GM12878 (cell line): ENCODE measurements at regions not wholly inside any gene's neighbourhood (a gene's known extent, or its start where the extent isn't known, plus 50 kb on each side); places are given as distances from the start of the nearest gene placed in this dataset.

ENCODE experiments used
- ATAC-seq: fragments of 200-7000 bp; cut with Tn5 transposase; 3 replicates; pipeline ENCODE4 v1.9.1; 2020; ENCODE audit warnings: mild to moderate bottlenecking, moderate library complexity
- BruUV-seq: library from RNA; stranded (reverse); fragments of 400-500 nt; replicated peaks from 2 replicates; lab custom pipeline; 2021; lab: Mats Ljungman, UMichigan
- CTCF ChIA-PET: fragments of 300-600 bp; sonication (Branson Sonifier 250); formaldehyde crosslinking; extraction: SDS; loops from one replicate; lab custom pipeline; 2021; ENCODE audit warnings: inconsistent platforms; lab: Yijun Ruan, JAX
- POLR2A ChIA-PET: fragments of 350-600 bp; formaldehyde crosslinking; extraction: SDS; loops from one replicate; lab custom pipeline; 2021; ENCODE audit warnings: inconsistent platforms; lab: Charles Lee
- RAD21 ChIA-PET: fragments of 300-600 bp; sonication (Branson Sonifier 250); formaldehyde crosslinking; loops from one replicate; lab custom pipeline; 2023; ENCODE audit warnings: antibody characterized with exemption; ENCODE audit not compliant: unreplicated experiment; lab: Charles Lee
- SMC1A ChIA-PET: fragments of 300-600 bp; sonication (Branson Sonifier 250); formaldehyde crosslinking; loops from one replicate; lab custom pipeline; 2023; ENCODE audit not compliant: unreplicated experiment, uncharacterized antibody; lab: Charles Lee
- DNase-seq: peaks from one replicate; pipeline ENCODE4 v3.0.0-alpha.2; 2011; ENCODE audit warnings: low read depth, low spot score
- FAIRE-seq: peaks from 3 replicates; lab custom pipeline; 2011; peaks lifted over from hg19 to GRCh38; lab: Jason Lieb, UNC
- H2AFZ ChIP-seq: 2 replicates; pipeline ENCODE4 v1.6.0; 2011; ENCODE audit warnings: low read depth, low read length, control low read depth; ENCODE audit not compliant: control insufficient read depth
- H3K27ac ChIP-seq: 2 replicates; pipeline ENCODE4 v1.5.1; 2011; ENCODE audit warnings: control low read depth; ENCODE audit not compliant: control insufficient read depth, insufficient read depth
- H3K27me3 ChIP-seq, 2 experiments: replicated peaks in 1 of 2; 2 replicates each; pipeline versions ENCODE4 v1.6.0 to v1.6.1; 2011; ENCODE audit warnings: low read length in 1 of 2; ENCODE audit not compliant: control insufficient read depth in 2 of 2, insufficient read depth in 2 of 2
- H3K36me3 ChIP-seq, 2 experiments: 2 replicates each; pipeline ENCODE4 v1.5.1; 2011; ENCODE audit warnings: low read length in 1 of 2; ENCODE audit not compliant: control insufficient read depth in 2 of 2, insufficient read depth in 2 of 2
- H3K4me1 ChIP-seq: 2 replicates; pipeline ENCODE4 v1.6.1; 2011; ENCODE audit warnings: mild to moderate bottlenecking, low read length, moderate library complexity, mixed read lengths; ENCODE audit not compliant: control insufficient read depth, insufficient read depth
- H3K4me2 ChIP-seq: 2 replicates; pipeline ENCODE4 v1.6.0; 2011; ENCODE audit warnings: control low read depth; ENCODE audit not compliant: control insufficient read depth, insufficient read depth
- H3K4me3 ChIP-seq: fragments of 200-600 bp; sonication (generic); 2 replicates; pipeline ENCODE4 v1.5.1; 2016
- H3K79me2 ChIP-seq: 2 replicates; pipeline ENCODE4 v1.6.0; 2011; ENCODE audit warnings: low read length; ENCODE audit not compliant: control insufficient read depth, insufficient read depth
- H3K9ac ChIP-seq: 2 replicates; pipeline ENCODE4 v1.8.0; 2011; ENCODE audit warnings: low read length, control low read depth, mixed read lengths; ENCODE audit not compliant: control insufficient read depth, insufficient read depth
- H3K9me3 ChIP-seq: replicated peaks from 3 replicates; pipeline ENCODE4 v1.5.1; 2011; ENCODE audit warnings: mild to moderate bottlenecking, low read length; ENCODE audit not compliant: control insufficient read depth, insufficient read depth
- H4K20me1 ChIP-seq: 2 replicates; pipeline ENCODE4 v1.6.0; 2011; ENCODE audit not compliant: control insufficient read depth, insufficient read depth
- BMI1 ChIP-seq: fragments of 450-650 bp; IDR thresholded peaks from 2 replicates; pipeline ENCODE4 v1.6.1; 2016; ENCODE audit warnings: mild to moderate bottlenecking, moderate library complexity, borderline replicate concordance
- CBX5 ChIP-seq: sonication (generic); IDR thresholded peaks from 2 replicates; pipeline ENCODE4 v1.6.1; 2016; ENCODE audit warnings: low read depth, moderate library complexity, mild to moderate bottlenecking, inconsistent platforms
- EED ChIP-seq: sonication (generic); IDR thresholded peaks from 2 replicates; pipeline ENCODE4 v1.6.1; 2016; ENCODE audit warnings: antibody characterized with exemption, low read depth
- IRF4 ChIP-seq: IDR thresholded peaks from 2 replicates; pipeline ENCODE4 v1.6.1; 2011; ENCODE audit warnings: low read depth, low read length
- NR2C1 ChIP-seq: fragments of 450-650 bp; IDR thresholded peaks from 2 replicates; pipeline ENCODE4 v1.6.1; 2017; ENCODE audit warnings: antibody characterized with exemption, mild to moderate bottlenecking, moderate library complexity
- PAX5 ChIP-seq: IDR thresholded peaks from 2 replicates; pipeline ENCODE4 v1.6.1; 2011; ENCODE audit warnings: low read depth, low read length, borderline replicate concordance
- PAX8 ChIP-seq: fragments of 450-650 bp; IDR thresholded peaks from 2 replicates; pipeline ENCODE4 v1.6.1; 2017; ENCODE audit warnings: mild to moderate bottlenecking, moderate library complexity
- WGBS: methylation state at CpG from one replicate; pipeline ENCODE4 v1.1.6; 2016; ENCODE audit warnings: low lambda C conversion rate; ENCODE audit not compliant: insufficient replicate concordance, insufficient coverage; ENCODE audit errors: missing lambda C conversion rate; 5-methylcytosine and 5-hydroxymethylcytosine counted together
- in situ Hi-C: fragments of 300-500 bp; cut with MboI; formaldehyde crosslinking; loops from 9 replicates; pipeline ENCODE4 v1.14.3; 2018; ENCODE audit warnings: mixed read lengths
- intact Hi-C: fragments of 100-400 bp; cut with micrococcal nuclease; formaldehyde crosslinking; loops from one replicate; pipeline ENCODE4 v1.14.2; 2022; ENCODE audit not compliant: unreplicated experiment
- TF ChIP-seq, protein P1 (sequence below): IDR thresholded peaks from 2 replicates; pipeline ENCODE4 v1.6.1; 2012; ENCODE audit warnings: low read depth, low read length, improper control_type of control experiment
- TF ChIP-seq, protein P2 (sequence below): IDR thresholded peaks from 2 replicates; pipeline ENCODE4 v1.6.1; 2011; ENCODE audit warnings: borderline replicate concordance, low read depth, mild to moderate bottlenecking, moderate library complexity, mixed read lengths, low read length; ENCODE audit not compliant: insufficient read depth; ENCODE audit errors: extremely low read length
- TF ChIP-seq, protein P3 (sequence below): IDR thresholded peaks from 2 replicates; pipeline ENCODE4 v1.6.1; 2012; ENCODE audit warnings: low read length, inconsistent platforms

DNA sequence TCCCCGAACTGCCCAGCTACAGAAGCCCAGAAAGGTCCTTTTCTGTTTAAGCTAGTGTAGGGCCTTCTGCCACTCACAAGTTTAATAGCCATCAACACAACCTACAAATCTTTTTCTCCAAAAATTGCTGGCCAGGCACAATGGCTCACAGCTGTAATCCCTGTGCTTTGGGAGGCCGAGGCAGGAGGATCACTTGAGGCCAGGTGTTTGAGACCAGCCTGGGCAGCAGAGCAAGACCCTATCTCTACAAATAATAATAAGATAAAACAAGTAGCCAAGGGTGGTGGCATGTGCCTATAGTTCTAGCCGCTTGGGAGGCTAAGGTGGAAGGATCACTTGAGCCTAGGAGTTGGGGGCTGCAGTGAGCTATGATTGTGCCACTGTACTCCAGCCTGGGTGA lies 176.4 kb downstream of the HSD17B3 start:
- no peak overlapping the region for H3K4me2 ChIP-seq
- no peak overlapping the region for H3K9ac ChIP-seq
- RAD21 ChIA-PET, result no interaction called here
- H3K79me2 ChIP-seq, result no peaks in the 10 kb centered on the region
- H3K27me3 ChIP-seq, result no peaks in the 10 kb centered on the region
- H3K4me1 ChIP-seq, result no peaks in the 10 kb centered on the region
- CTCF ChIA-PET, result no interaction called here
- no peak overlapping the region for H3K27ac ChIP-seq
- BruUV-seq, result no TSS peak
- 9% methylated on average over 3 of the region's 3 CpGs for WGBS
- in situ Hi-C loops (no loop called here), intact Hi-C loops (no loop called here)
- no peak overlapping the region for H2AFZ ChIP-seq
- FAIRE-seq, result no peak
- no peaks in the 10 kb centered on the region for H4K20me1 ChIP-seq
- POLR2A ChIA-PET, result no interaction called here
- H3K9me3 ChIP-seq, result no peaks in the 10 kb centered on the region
- H3K36me3 ChIP-seq, result no peaks in the 10 kb centered on the region
- SMC1A ChIA-PET, result interaction anchor here (1.1 kb wide), 1 partner anchor 12 kb away, joined by 3 read pairs; no protein-coding TSS in a partner anchor
- TF ChIP-seq CBX5, result no peak
- TF ChIP-seq NR2C1, result no peak
- H3K4me3 ChIP-seq, result no peak overlapping the region
- no peak for DNase-seq
- ATAC-seq, result no peak

DNA sequence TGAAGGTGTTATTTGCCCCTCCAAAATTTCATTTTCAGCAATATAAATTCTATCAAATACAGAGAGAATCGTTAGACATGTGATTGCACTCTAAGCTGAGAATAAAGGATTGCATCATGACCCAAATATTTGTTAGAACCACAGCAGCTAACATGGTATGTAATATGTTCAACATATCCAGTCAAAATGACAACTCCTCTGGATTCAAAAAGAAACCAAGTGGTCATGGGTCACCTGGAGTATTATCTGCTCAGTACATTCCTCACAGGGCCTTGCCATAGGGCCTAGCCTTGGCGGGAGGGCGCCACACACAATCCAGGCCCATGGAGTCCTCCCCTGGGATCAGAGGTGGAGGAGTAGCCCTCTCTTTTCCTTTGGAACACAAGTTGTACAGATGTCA lies 179.2 kb downstream of the HSD17B3 start:
- H3K4me2 ChIP-seq, result no peak overlapping the region
- H4K20me1 ChIP-seq, result no peaks in the 10 kb centered on the region
- ATAC-seq (no peak), FAIRE-seq (no peak), DNase-seq (no peak)
- peaks cover 1% of the 10 kb centered on the region; the same call in 2 of the 3 replicates for H3K9me3 ChIP-seq
- H3K36me3 ChIP-seq, result no peaks in the 10 kb centered on the region
- ChIA-PET POLR2A (interaction anchor here (0.6 kb wide), 1 partner anchor 21 kb away, joined by 4 read pairs; no protein-coding TSS in a partner anchor), RAD21 (no interaction called here), CTCF (no interaction called here), SMC1A (interaction anchor here (0.7 to 1.5 kb wide), 4 partner anchors 14 to 234 kb away, joined by 3 to 6 read pairs (median 4); no protein-coding TSS in a partner anchor)
- H3K27me3 ChIP-seq, result no peaks in the 10 kb centered on the region
- in situ Hi-C loops (no loop called here), intact Hi-C loops (no loop called here)
- no peaks in the 10 kb centered on the region for H3K4me1 ChIP-seq
- 21% methylated on average over 3 of the region's 3 CpGs for WGBS
- no peak overlapping the region for H3K9ac ChIP-seq
- H3K27ac ChIP-seq, result no peak overlapping the region
- no peak overlapping the region for H2AFZ ChIP-seq
- no peaks in the 10 kb centered on the region for H3K79me2 ChIP-seq
- no peak overlapping the region for H3K4me3 ChIP-seq
- TF ChIP-seq IRF4 (no peak), EED (no peak), PAX5 (no peak), BMI1 (no peak), PAX8 (no peak)
- TF ChIP-seq, protein P1, sequence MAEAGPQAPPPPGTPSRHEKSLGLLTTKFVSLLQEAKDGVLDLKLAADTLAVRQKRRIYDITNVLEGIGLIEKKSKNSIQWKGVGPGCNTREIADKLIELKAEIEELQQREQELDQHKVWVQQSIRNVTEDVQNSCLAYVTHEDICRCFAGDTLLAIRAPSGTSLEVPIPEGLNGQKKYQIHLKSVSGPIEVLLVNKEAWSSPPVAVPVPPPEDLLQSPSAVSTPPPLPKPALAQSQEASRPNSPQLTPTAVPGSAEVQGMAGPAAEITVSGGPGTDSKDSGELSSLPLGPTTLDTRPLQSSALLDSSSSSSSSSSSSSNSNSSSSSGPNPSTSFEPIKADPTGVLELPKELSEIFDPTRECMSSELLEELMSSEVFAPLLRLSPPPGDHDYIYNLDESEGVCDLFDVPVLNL, result no peak
- TF ChIP-seq, protein P2, sequence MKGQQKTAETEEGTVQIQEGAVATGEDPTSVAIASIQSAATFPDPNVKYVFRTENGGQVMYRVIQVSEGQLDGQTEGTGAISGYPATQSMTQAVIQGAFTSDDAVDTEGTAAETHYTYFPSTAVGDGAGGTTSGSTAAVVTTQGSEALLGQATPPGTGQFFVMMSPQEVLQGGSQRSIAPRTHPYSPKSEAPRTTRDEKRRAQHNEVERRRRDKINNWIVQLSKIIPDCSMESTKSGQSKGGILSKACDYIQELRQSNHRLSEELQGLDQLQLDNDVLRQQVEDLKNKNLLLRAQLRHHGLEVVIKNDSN, result no peak
- TF ChIP-seq, protein P3, sequence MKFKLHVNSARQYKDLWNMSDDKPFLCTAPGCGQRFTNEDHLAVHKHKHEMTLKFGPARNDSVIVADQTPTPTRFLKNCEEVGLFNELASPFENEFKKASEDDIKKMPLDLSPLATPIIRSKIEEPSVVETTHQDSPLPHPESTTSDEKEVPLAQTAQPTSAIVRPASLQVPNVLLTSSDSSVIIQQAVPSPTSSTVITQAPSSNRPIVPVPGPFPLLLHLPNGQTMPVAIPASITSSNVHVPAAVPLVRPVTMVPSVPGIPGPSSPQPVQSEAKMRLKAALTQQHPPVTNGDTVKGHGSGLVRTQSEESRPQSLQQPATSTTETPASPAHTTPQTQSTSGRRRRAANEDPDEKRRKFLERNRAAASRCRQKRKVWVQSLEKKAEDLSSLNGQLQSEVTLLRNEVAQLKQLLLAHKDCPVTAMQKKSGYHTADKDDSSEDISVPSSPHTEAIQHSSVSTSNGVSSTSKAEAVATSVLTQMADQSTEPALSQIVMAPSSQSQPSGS, result no peak
- no TSS peak for BruUV-seq
